Choroid plexus epithelial cell (primary cell): ENCODE measurements at regions not wholly inside any gene's neighbourhood (a gene's known extent, or its start where the extent isn't known, plus 50 kb on each side); places are given as distances from the start of the nearest gene placed in this dataset.

Experiments
- DNase-seq: peaks from one replicate; pipeline ENCODE4 v3.0.0-alpha.2; 2010; ENCODE audit warnings: low read depth
- H3K4me3 ChIP-seq: 2 replicates; pipeline ENCODE4 v1.5.1; 2011; ENCODE audit warnings: low read depth, mild to moderate bottlenecking, control low read depth, low read length, moderate library complexity
- CTCF ChIP-seq: conservative IDR thresholded peaks from 2 replicates; pipeline ENCODE4 v1.5.1; 2011; ENCODE audit warnings: low read depth, mild to moderate bottlenecking, control low read depth, inconsistent platforms, low read length, moderate library complexity

- DNase-seq: no peak
- TF ChIP-seq CTCF: no peak
- H3K4me3 ChIP-seq: no peak overlapping the region
Measured at GRCh38 chr1:163442231-163442879, 120.6 kb downstream of the NUF2 start.

DNA sequence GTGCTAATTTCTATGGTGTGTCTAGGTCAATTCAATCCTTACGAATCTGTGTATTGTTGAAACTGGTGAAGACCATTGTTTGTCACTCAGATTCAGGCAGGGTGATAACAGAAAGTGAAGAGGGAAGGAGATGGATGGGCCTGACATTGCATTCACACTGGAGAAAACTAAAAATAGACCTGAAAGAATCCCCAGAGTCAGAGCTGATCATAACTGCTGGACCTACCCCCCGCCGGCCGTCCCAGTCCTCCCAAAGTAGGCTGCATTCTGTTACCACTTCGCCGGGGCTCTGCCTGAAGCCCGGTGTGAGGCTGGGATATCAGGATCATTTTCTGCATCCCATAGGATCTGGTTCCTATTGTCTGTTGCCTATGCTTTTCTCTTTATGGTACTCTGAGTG lies 121.1 kb downstream of the NUF2 start:
- no peak for DNase-seq
- no peak overlapping the region for H3K4me3 ChIP-seq
- no peak for TF ChIP-seq CTCF

DNA sequence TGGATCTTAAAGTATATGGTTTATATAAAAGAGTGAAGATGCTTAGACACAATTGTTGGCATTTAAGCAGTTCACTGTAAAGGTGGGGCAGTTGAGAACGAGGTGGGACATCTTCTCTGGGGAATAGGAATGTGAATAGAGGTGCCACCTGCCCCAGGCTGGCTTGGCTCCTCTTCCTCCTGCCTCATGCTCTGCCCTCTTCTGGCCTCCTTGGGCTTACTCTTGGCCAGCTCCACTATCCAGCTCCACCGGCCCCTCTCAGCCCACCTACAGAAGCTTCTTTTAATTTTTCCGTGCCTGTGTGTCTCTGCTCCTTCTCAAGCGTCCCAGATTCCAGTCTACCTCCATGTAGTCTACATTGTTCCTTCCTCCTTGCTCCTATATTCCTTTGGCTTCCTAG lies 122.1 kb downstream of the NUF2 start:
- DNase-seq: no peak
- H3K4me3 ChIP-seq: no peak overlapping the region
- TF ChIP-seq CTCF: no peak

GRCh38 chr1:163444665-163445064 lies 122.9 kb downstream of the NUF2 start:
- H3K4me3 ChIP-seq: no peak overlapping the region
- no peak for DNase-seq
- no peak for TF ChIP-seq CTCF

DNA sequence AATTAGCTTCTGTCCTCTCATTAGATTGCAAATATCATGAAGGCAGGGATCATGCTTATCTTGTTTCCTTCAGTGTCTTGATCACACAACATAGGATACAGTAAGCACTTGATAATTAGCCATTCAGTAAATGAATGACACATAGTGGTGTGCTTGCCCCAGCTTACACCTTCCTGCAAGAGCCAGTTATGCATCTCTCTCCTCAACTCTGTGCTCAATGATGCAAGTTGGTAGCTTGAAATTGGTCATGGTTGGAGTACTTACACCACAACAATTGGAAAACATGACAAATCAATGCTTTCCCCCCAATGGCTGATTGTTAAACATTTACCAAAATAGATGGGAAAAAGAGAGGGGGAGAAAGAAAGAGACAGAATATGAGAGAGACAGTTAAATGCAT lies 129.2 kb downstream of the NUF2 start:
- no peak for TF ChIP-seq CTCF
- DNase-seq: no peak
- H3K4me3 ChIP-seq: no peak overlapping the region

GRCh38 chr1:163459539-163459938 lies 137.8 kb downstream of the NUF2 start:
- no peak overlapping the region for H3K4me3 ChIP-seq

More at GRCh38 chr1:163459539-163459938, 137.8 kb downstream of the NUF2 start:
- no peak for TF ChIP-seq CTCF
- no peak for DNase-seq
